H1 (cell line): ENCODE measurements at regions not wholly inside any gene's neighbourhood (a gene's known extent, or its start where the extent isn't known, plus 50 kb on each side); places are given as distances from the start of the nearest gene placed in this dataset.

Source experiments
- CTCF ChIA-PET: fragments of 300-600 bp; sonication (Branson Sonifier 250); formaldehyde crosslinking; loops from one replicate; lab custom pipeline; 2021; ENCODE audit not compliant: partially characterized antibody; lab: Charles Lee
- POLR2A ChIA-PET: fragments of 300-600 bp; sonication (Branson Sonifier 250); formaldehyde crosslinking; loops from one replicate; lab custom pipeline; 2021; ENCODE audit warnings: inconsistent platforms; ENCODE audit not compliant: partially characterized antibody; lab: Charles Lee
- DNase-seq, 2 experiments: peaks; one replicate each; pipeline versions ENCODE4 v3.0.0 to v3.0.0-alpha.2; 2010 to 2022; ENCODE audit warnings: low spot score in 2 of 2, low read depth in 1 of 2, mixed read lengths in 1 of 2
- FAIRE-seq: peaks from 2 replicates; lab custom pipeline; 2011; peaks lifted over from hg19 to GRCh38; lab: Jason Lieb, UNC
- H2AFZ ChIP-seq: 2 replicates; pipeline ENCODE4 v1.8.1; 2012; ENCODE audit warnings: low read length, inconsistent platforms
- H2AK5ac ChIP-seq: 2 replicates; pipeline ENCODE4 v1.6.1; 2013; ENCODE audit warnings: low read depth, low read length
- H2BK120ac ChIP-seq: replicated peaks from 2 replicates; pipeline ENCODE3; 2013; ENCODE audit warnings: low read depth, low read length, inconsistent platforms
- H2BK12ac ChIP-seq: 2 replicates; pipeline ENCODE4 v1.6.1; 2013; ENCODE audit warnings: low read depth, low read length
- H2BK15ac ChIP-seq: 2 replicates; pipeline ENCODE4 v1.6.1; 2013; ENCODE audit warnings: low read length
- H2BK20ac ChIP-seq: 2 replicates; pipeline ENCODE4 v1.6.1; 2013; ENCODE audit warnings: low read length
- H2BK5ac ChIP-seq: 2 replicates; pipeline ENCODE4 v1.6.1; 2013; ENCODE audit warnings: low read depth, low read length
- H3K14ac ChIP-seq: 2 replicates; pipeline ENCODE4 v1.6.1; 2013; ENCODE audit warnings: inconsistent platforms; ENCODE audit not compliant: insufficient read length
- H3K18ac ChIP-seq: 2 replicates; pipeline ENCODE4 v1.6.1; 2013; ENCODE audit warnings: low read length; ENCODE audit errors: extremely low read depth
- H3K23ac ChIP-seq: 2 replicates; pipeline ENCODE4 v1.6.1; 2013; ENCODE audit warnings: inconsistent platforms; ENCODE audit not compliant: insufficient read length
- H3K23me2 ChIP-seq: 2 replicates; pipeline ENCODE4 v1.6.1; 2013; ENCODE audit warnings: low read depth, low read length
- H3K27ac ChIP-seq: 2 replicates; pipeline ENCODE4 v1.6.1; 2011; ENCODE audit warnings: low read depth, low read length, inconsistent platforms
- H3K27me3 ChIP-seq, 4 experiments: replicated peaks in 1 of 4; 1 replicate in 1 of 4; 2 replicates in 3 of 4; pipeline versions ENCODE4 v1.6.1 to v1.8.1; 2011 to 2013; ENCODE audit warnings: low read length in 3 of 4, mild to moderate bottlenecking in 3 of 4, inconsistent platforms in 2 of 4, mixed read lengths in 2 of 4, moderate library complexity in 1 of 4; ENCODE audit not compliant: control insufficient read depth in 3 of 4, insufficient read depth in 3 of 4; ENCODE audit errors: extremely low read depth in 1 of 4
- H3K36me3 ChIP-seq, 4 experiments: 2 replicates each; pipeline versions ENCODE4 v1.6.1 to v1.8.1; 2011 to 2013; ENCODE audit warnings: mild to moderate bottlenecking in 4 of 4, low read length in 3 of 4, moderate library complexity in 2 of 4, control low read depth in 1 of 4, inconsistent platforms in 1 of 4; ENCODE audit not compliant: insufficient read depth in 4 of 4, control insufficient read depth in 2 of 4
- H3K4ac ChIP-seq: replicated peaks from 2 replicates; pipeline ENCODE3; 2013; ENCODE audit warnings: low read length, low read depth, mixed read lengths, inconsistent platforms; ENCODE audit not compliant: insufficient read length
- H3K4me1 ChIP-seq, 4 experiments: replicated peaks in 1 of 4; 1 replicate in 1 of 4; 2 replicates in 3 of 4; pipeline versions ENCODE4 v1.6.1 to v1.8.1; 2011 to 2013; ENCODE audit warnings: low read length in 3 of 4, inconsistent platforms in 2 of 4, mixed read lengths in 1 of 4; ENCODE audit not compliant: insufficient read depth in 4 of 4, control insufficient read depth in 3 of 4
- H3K4me2 ChIP-seq, 2 experiments: 2 replicates each; pipeline versions ENCODE4 v1.6.1 to v1.8.1; 2011 to 2013; ENCODE audit warnings: low read depth in 2 of 2, low read length in 2 of 2, control low read depth in 1 of 2, inconsistent platforms in 1 of 2, mild to moderate bottlenecking in 1 of 2; ENCODE audit not compliant: insufficient read depth in 1 of 2
- H3K4me3 ChIP-seq, 4 experiments: fragments of 200-600, 300-600 bp in 1 of 4; sonication (generic), shearing (Covaris generic), sonication (Bioruptor Twin) in 1 of 4; 2 replicates each; pipeline versions ENCODE4 v1.5.1 to v1.8.1; 2011 to 2016; ENCODE audit warnings: low read length in 4 of 4, low read depth in 3 of 4, control low read depth in 2 of 4, inconsistent platforms in 2 of 4, mild to moderate bottlenecking in 2 of 4, mixed read lengths in 1 of 4, moderate library complexity in 1 of 4; ENCODE audit not compliant: insufficient read depth in 2 of 4; ENCODE audit errors: extremely low read depth in 1 of 4
- H3K56ac ChIP-seq: replicated peaks from 2 replicates; pipeline ENCODE3; 2013; ENCODE audit warnings: low read depth, mild to moderate bottlenecking, mixed read lengths, low read length, inconsistent platforms; ENCODE audit not compliant: insufficient read length
- H3K79me1 ChIP-seq: 2 replicates; pipeline ENCODE4 v1.6.1; 2013; ENCODE audit warnings: low read depth, low read length, control low read depth
- H3K79me2 ChIP-seq, 2 experiments: 2 replicates each; pipeline versions ENCODE4 v1.6.1 to v1.8.1; 2012 to 2013; ENCODE audit warnings: low read length in 2 of 2, mild to moderate bottlenecking in 2 of 2, inconsistent platforms in 1 of 2; ENCODE audit not compliant: insufficient read depth in 2 of 2, control insufficient read depth in 1 of 2
- H3K9ac ChIP-seq, 4 experiments: replicated peaks in 1 of 4; 1 replicate in 1 of 4; 2 replicates in 3 of 4; pipeline versions ENCODE4 v1.6.1 to v1.8.1; 2011 to 2013; ENCODE audit warnings: low read depth in 3 of 4, low read length in 3 of 4, control low read depth in 2 of 4, mild to moderate bottlenecking in 2 of 4, moderate library complexity in 2 of 4, inconsistent platforms in 1 of 4; ENCODE audit errors: extremely low read depth in 1 of 4
- H3K9me3 ChIP-seq, 2 experiments: 2 replicates each; pipeline versions ENCODE4 v1.6.1 to v1.8.1; 2012 to 2013; ENCODE audit warnings: mild to moderate bottlenecking in 2 of 2, moderate library complexity in 2 of 2, control low read depth in 1 of 2, inconsistent platforms in 1 of 2, low read depth in 1 of 2, low read length in 1 of 2, mixed read lengths in 1 of 2; ENCODE audit not compliant: insufficient read depth in 2 of 2
- H4K20me1 ChIP-seq, 2 experiments: replicated peaks in 1 of 2; 2 replicates each; pipeline versions ENCODE3 to v1.8.1; 2011 to 2013; ENCODE audit warnings: inconsistent platforms in 2 of 2, low read length in 2 of 2, mild to moderate bottlenecking in 1 of 2; ENCODE audit not compliant: insufficient read depth in 2 of 2, control insufficient read depth in 1 of 2
- H4K5ac ChIP-seq: 2 replicates; pipeline ENCODE4 v1.6.1; 2013; ENCODE audit warnings: low read length, low read depth, mixed read lengths, inconsistent platforms; ENCODE audit not compliant: insufficient read length
- H4K8ac ChIP-seq: 2 replicates; pipeline ENCODE4 v1.8.0; 2013; ENCODE audit warnings: mild to moderate bottlenecking, moderate library complexity, low read length, inconsistent platforms; ENCODE audit not compliant: insufficient read depth; ENCODE audit errors: extremely low read depth
- H4K91ac ChIP-seq: replicated peaks from 2 replicates; pipeline ENCODE3; 2013; ENCODE audit warnings: low read length, mixed read lengths, inconsistent platforms; ENCODE audit not compliant: insufficient read length
- BACH1 ChIP-seq: IDR thresholded peaks from 2 replicates; pipeline ENCODE4 v1.6.1; 2012; ENCODE audit warnings: low read length, improper control_type of control experiment
- BRCA1 ChIP-seq: IDR thresholded peaks from 2 replicates; pipeline ENCODE4 v1.6.1; 2012; ENCODE audit warnings: low read depth, low read length, improper control_type of control experiment
- CHD2 ChIP-seq: IDR thresholded peaks from 2 replicates; pipeline ENCODE4 v1.6.1; 2012; ENCODE audit warnings: low read length, improper control_type of control experiment
- CREB1 ChIP-seq: IDR thresholded peaks from 2 replicates; pipeline ENCODE4 v1.6.1; 2012; ENCODE audit warnings: inconsistent platforms
- EZH2 ChIP-seq: fragments of 200-600 bp; sonication (generic); IDR thresholded peaks from 2 replicates; pipeline ENCODE4 v1.7.1; 2012; ENCODE audit warnings: low read depth, mild to moderate bottlenecking, moderate library complexity, low read length, inconsistent platforms; ENCODE audit not compliant: severe bottlenecking
- MAFK ChIP-seq: IDR thresholded peaks from 2 replicates; pipeline ENCODE4 v1.6.1; 2012; ENCODE audit warnings: low read depth, mild to moderate bottlenecking, improper control_type of control experiment, low read length
- PHF8 ChIP-seq: fragments of 200-600 bp; sonication (generic); conservative IDR thresholded peaks from 2 replicates; pipeline ENCODE4 v1.7.1; 2012; ENCODE audit warnings: low read depth, mild to moderate bottlenecking, inconsistent platforms, low read length, moderate library complexity
- RFX5 ChIP-seq: IDR thresholded peaks from 2 replicates; pipeline ENCODE4 v1.6.1; 2011; ENCODE audit warnings: low read depth, low read length, improper control_type of control experiment, borderline replicate concordance
- RXRA ChIP-seq: IDR thresholded peaks from 2 replicates; pipeline ENCODE4 v1.6.1; 2011; ENCODE audit warnings: low read depth, mild to moderate bottlenecking, low read length, moderate library complexity; ENCODE audit not compliant: insufficient read depth
- SIRT6 ChIP-seq: IDR thresholded peaks from one replicate; pipeline ENCODE4 v1.7.1; 2012; ENCODE audit warnings: low read length, inconsistent platforms
- SIX5 ChIP-seq: IDR thresholded peaks from 2 replicates; pipeline ENCODE4 v1.6.1; 2011; ENCODE audit warnings: mild to moderate bottlenecking, low read depth, low read length
- SP4 ChIP-seq: IDR thresholded peaks from 2 replicates; pipeline ENCODE4 v1.6.1; 2012; ENCODE audit warnings: low read length, inconsistent platforms
- SUZ12 ChIP-seq: fragments of 200-600 bp; sonication (generic); IDR thresholded peaks from 2 replicates; pipeline ENCODE4 v1.6.1; 2012; ENCODE audit warnings: mild to moderate bottlenecking, inconsistent platforms, low read length, moderate library complexity, mixed read lengths
- TCF12 ChIP-seq: IDR thresholded peaks from 2 replicates; pipeline ENCODE4 v1.6.1; 2011; ENCODE audit warnings: low read depth, mild to moderate bottlenecking, low read length
- WGBS, 2 experiments: shearing (Covaris generic) in 1 of 2; methylation state at CpG; one replicate each; pipeline versions ENCODE4 v1.1.6 to v1.1.7; 2013 to 2015; ENCODE audit warnings: low lambda C conversion rate in 2 of 2, mixed read lengths in 2 of 2, inconsistent platforms in 1 of 2, low coverage in 1 of 2, missing lambda C conversion rate in 1 of 2; ENCODE audit not compliant: insufficient replicate concordance in 2 of 2, insufficient coverage in 1 of 2, insufficient read length in 1 of 2; ENCODE audit errors: extremely low coverage in 1 of 2, missing lambda C conversion rate in 1 of 2; 5-methylcytosine and 5-hydroxymethylcytosine counted together
- TF ChIP-seq, protein P1 (sequence below): IDR thresholded peaks from 2 replicates; pipeline ENCODE4 v1.6.1; 2012; ENCODE audit warnings: low read length, inconsistent platforms

DNA sequence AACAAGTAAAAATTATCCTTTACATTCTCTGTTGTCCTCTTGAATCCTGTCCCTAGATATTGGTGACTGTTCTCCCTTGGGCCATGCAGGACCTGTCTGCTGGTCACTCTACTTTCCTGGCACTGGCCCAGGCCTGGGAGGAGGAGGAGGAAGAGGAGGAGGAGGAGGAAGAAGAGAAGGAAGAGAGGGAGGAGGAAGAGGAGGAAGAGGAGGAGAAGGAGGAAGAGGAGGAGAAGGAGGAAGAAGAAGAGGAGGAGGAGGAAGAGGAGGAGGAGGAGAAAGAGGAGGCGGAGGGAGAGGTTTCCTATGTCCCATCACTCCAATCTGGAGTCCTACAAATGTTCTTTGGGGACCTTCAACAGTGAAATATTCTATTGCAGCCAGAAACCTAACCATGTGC is 97.3 kb upstream of the NAMPT start:
- Histone ChIP-seq H2BK15ac (no peak overlapping the region), H3K23me2 (no peaks in the 10 kb centered on the region), H4K20me1 (no peaks in the 10 kb centered on the region), H3K9ac (no peak overlapping the region), H3K27ac (no peak overlapping the region), H2AFZ (no peak overlapping the region), H3K18ac (no peak overlapping the region), H3K23ac (no peak overlapping the region), H4K91ac (no peak overlapping the region), H4K5ac (no peak overlapping the region), H3K79me1 (no peaks in the 10 kb centered on the region), H2AK5ac (no peak overlapping the region), H3K4me3 (no peak overlapping the region), H3K27me3 (no peaks in the 10 kb centered on the region), H2BK20ac (no peak overlapping the region), H2BK5ac (no peak overlapping the region), H3K4me2 (no peak overlapping the region), H3K56ac (no peak overlapping the region), H3K79me2 (no peaks in the 10 kb centered on the region), H3K9me3 (peaks cover 0 to 5% of the 10 kb centered on the region in 2 experiments; a peak in 1 of 4 replicates), H2BK12ac (no peak overlapping the region), H3K4me1 (no peaks in the 10 kb centered on the region), H2BK120ac (no peak overlapping the region), H3K4ac (no peak overlapping the region), H3K36me3 (no peaks in the 10 kb centered on the region), H4K8ac (no peak overlapping the region), H3K14ac (no peak overlapping the region)
- CTCF ChIA-PET = no interaction called here
- DNase-seq (no peak), FAIRE-seq (no peak)
- POLR2A ChIA-PET = no interaction called here
- WGBS, 2 experiments = 88% methylated on average over 1 of the region's 1 CpG; no CpG with 5 or more reads in 1 of the 2 experiments
- TF ChIP-seq RFX5 = no peak
- TF ChIP-seq EZH2 = no peak
- no peak for TF ChIP-seq BACH1
- TF ChIP-seq MAFK = no peak
- TF ChIP-seq, protein P1, sequence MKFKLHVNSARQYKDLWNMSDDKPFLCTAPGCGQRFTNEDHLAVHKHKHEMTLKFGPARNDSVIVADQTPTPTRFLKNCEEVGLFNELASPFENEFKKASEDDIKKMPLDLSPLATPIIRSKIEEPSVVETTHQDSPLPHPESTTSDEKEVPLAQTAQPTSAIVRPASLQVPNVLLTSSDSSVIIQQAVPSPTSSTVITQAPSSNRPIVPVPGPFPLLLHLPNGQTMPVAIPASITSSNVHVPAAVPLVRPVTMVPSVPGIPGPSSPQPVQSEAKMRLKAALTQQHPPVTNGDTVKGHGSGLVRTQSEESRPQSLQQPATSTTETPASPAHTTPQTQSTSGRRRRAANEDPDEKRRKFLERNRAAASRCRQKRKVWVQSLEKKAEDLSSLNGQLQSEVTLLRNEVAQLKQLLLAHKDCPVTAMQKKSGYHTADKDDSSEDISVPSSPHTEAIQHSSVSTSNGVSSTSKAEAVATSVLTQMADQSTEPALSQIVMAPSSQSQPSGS = no peak
- TF ChIP-seq RXRA = no peak
- TF ChIP-seq SIRT6 = no peak
- no peak for TF ChIP-seq SP4
- no peak for TF ChIP-seq BRCA1
- no peak for TF ChIP-seq CREB1
- TF ChIP-seq CHD2 = no peak
- TF ChIP-seq TCF12 = no peak
- no peak for TF ChIP-seq SIX5
- TF ChIP-seq SUZ12 = no peak
- no peak for TF ChIP-seq PHF8
